HG03039 (cell line): ENCODE measurements at regions not wholly inside any gene's neighbourhood (a gene's known extent, or its start where the extent isn't known, plus 50 kb on each side); places are given as distances from the start of the nearest gene placed in this dataset.
"Not testable (repeated sequence)": the region's sequence is repeated elsewhere in the genome, so short reads cannot be mapped to it uniquely, and the experiment has no call there.

Experiments used
- ATAC-seq: cut with Tn5 transposase; IDR thresholded peaks from one replicate; pipeline ENCODE4 v1.9.1; 2021; ENCODE audit warnings: mild to moderate bottlenecking, moderate library complexity; ENCODE audit not compliant: unreplicated experiment

DNA sequence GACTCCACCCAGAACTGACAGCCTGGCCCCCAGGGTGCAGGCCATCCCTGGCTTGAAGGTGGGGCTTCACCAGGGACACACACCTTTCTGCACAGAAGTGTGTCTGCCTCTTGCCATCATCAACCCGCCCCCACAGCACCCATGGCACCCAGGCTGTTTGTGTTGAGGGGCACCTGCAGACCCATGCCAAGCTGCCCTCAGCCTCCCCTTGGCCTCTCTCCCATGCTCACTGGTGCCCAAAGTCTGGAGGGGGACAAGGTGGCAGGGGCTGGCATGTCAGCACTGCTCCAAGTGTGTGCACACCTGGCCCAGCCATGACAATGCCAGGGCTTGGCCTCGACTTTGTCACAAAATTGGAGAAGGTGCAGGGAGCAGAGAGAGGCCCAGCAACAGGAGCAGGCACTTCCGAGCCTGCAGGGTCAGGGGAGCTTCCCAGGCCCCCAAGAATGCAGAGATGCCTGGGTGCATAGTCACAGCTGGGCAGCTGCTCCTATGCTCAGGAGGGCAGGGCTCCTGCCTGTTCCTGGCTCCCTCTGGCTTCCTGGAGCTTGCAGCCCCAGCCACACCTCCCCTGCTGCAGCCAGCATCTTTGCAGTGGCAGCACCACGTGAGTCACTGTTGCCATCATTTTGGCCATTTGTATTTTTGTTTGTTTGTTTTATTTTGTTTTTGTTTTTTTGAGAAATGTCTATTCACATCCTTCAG, 280.6 kb upstream of the UBE2E3 start:
- ATAC-seq, result no peak

GRCh38 chr2:180698668-180699067, 281.7 kb upstream of the UBE2E3 start:
- ATAC-seq, result no peak

- ATAC-seq, result no peak
Observed at GRCh38 chr2:180695586-180696401, 284.6 kb upstream of the UBE2E3 start.

DNA sequence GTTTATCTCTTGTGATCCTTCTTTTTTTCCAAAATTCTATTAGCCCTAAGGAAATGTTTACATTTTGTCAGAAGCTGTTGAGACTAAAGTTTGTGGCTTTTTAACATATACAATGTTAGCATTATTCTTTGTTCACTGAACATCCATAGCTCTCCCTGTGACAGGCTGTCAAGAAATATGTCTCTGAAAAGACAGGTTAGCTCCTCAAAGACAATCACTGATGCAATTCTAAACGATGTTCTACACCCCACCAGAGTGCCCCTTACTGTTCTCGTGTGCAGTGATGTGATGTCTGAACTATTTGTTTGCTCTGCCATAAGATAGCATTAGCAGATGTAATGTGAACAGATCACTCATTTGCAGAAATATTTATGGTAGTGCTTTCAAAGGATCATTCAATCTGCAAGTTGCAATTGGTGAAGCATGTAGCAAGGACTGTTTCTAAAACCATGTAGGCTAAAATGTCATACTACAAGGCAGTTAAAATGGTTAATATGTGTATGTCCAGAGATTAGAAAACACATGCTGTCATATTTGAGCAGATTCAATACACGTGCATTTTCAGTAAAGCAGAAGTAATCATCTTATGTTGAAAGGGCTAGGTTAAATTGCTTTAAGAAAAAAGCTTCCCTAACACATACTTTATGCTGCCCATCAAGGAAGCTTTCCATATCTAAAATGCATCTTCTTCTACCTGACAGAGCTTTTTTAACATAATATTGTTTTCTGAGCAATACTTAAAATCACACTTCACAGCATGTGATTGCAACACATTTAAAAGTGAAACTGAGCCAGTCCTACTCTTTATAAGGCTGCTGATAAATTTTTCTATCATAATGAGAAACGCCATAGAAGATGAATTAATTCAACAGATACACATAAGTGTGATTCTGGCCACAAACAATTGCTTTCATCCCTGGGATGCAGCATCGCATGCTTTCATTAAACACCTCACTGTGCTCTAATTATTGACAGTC, 285.7 kb upstream of the UBE2E3 start:
- ATAC-seq, result no peak

DNA sequence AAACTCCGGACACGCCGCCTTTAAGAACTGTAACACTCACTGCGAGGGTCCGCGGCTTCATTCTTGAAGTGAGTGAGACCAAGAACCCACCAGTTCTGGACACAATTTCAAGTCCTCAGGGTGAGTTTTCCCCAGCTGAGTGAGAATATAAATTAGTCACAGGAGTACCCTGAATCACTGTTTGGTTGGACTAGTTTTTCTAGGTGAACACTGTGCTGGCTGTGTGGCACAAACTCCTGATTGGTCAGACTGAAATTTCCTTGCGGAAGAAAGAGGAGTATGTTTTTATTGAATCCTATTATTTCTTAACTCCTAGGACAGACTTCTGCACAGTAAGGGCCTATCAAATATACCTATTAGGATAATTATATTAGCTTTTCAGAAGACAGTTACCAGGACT, 288.1 kb upstream of the UBE2E3 start:
- no peak for ATAC-seq

GRCh38 chr2:180691855-180692223, 288.6 kb upstream of the UBE2E3 start:
- not testable (repeated sequence) for ATAC-seq

DNA sequence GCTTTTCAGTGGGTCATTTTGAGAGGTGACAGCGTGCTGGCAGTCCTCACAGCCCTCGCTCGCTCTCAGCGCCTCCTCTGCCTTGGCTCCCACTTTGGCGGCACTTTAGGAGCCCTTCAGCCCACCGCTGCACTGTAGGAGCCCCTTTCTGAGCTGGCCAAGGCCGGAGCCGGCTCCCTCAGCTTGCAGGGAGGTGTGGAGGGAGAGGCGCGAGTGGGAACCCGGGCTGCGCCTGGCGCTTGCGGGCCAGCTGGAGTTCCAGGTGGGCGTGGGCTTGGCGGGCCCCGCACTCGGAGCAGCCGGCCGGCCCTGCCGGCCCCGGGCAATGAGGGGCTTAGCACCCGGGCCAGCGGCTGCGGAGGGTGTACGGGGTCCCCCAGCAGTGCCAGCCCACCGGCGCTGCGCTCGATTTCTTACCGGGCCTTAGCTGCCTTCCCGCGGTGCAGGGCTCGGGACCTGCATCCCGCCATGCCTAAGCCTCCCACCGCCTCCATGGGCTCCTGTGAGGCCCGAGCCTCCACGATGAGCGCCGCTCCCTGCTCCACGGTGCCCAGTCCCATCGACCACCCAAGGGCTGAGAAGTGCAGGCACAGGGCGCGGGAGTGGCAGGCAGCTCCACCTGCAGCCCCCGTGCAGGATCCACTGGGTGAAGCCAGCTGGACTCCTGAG, 289.1 kb upstream of the UBE2E3 start:
- not testable (repeated sequence) for ATAC-seq

- ATAC-seq, result no peak
Observed at GRCh38 chr2:180690611-180691010, 289.8 kb upstream of the UBE2E3 start.

DNA sequence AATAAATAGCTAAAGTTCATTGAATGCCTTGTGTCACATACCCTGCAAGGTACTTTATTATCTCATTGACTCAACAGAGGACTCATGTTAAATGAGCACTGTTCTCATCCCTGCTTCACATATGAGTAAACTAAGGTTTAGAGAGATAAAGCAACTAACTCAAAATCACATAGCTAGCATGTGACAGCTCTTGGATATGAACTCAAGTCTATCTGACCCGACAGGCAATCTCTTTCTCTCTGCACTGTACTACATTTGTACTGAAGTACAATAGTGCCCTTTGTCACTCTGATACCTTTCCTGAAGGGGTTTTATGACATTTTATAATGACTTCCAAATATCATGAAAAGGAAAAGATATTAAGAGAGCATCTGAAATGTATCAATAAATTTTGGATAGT, 297.5 kb upstream of the UBE2E3 start:
- no peak for ATAC-seq

- ATAC-seq, result no peak
Observed at GRCh38 chr2:180679693-180680092, 300.7 kb upstream of the UBE2E3 start.

DNA sequence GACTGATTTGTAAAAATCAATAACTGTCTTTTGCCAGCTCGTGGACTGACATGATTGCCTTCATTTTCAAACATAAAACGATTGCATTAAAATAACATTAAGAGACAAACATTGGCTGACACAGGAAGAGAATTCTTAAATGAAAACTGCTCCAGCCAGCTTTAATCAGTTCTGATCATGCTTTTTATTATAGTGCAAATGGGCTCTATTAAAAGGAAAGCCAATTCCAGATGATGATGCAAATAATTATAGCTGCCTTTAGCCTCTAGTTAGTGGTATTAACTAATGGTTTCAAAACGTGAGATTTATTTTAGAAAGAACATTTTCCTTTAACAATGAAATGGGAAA, 301.8 kb upstream of the UBE2E3 start:
- ATAC-seq, result no peak

DNA sequence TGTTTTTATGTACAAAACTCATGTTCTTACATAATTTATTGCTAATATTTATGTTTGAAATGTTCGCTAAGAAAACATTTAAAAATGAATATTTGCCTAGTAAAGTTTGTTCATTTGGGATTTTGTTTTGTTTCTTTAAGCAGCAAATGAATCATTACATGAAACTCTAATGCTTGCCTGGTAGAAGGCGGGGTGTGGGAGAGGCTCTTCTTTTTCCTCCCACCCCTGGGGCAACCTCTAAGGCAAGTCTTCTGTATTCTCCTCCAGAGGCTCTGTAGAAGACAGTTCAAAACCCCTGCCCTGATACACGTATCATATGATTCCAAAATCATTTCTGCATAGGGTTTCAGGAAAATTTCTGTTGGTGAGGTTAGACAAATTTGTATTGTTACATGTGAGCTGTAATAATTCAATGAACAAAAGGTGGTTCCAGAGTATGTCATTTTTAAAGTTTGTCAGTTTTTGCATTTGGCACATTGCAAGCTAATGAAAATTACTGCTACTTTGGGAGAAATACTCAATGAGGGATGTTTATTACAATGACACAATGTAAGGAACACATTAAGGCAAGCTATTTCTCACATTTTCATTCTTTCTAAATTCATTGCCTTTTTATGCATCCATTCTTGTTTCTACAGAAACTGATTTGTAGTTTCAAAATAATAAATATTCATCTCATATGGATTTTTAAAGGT, 302.3 kb upstream of the UBE2E3 start:
- no peak for ATAC-seq

- ATAC-seq, result no peak
Observed at GRCh38 chr2:180677200-180677599, 303.2 kb upstream of the UBE2E3 start.

DNA sequence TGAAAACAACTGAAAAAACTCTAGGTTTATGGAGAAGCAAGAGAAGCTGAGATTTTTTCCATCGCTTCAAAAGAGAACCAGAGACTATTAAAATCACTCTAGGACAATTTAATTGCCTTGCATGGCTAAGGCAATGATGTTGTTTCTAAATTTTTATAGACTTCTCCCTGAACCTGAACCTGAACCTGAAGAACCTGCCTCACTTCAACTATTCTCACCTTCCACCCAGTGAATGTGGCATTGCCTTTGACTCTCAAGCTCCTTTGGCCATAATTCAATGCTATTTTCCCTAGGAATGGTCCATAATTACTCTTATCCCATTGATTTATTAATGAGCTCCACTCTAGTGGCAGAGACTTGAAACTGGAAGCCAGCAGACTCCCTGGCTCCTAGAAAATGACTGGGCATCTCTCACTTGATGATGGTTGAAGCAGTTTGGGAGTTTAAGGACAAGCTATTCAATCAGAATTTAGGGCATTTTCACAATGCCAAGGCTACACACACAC, 303.8 kb upstream of the UBE2E3 start:
- no peak for ATAC-seq

- ATAC-seq, result no peak
Observed at GRCh38 chr2:180675170-180675569, 305.2 kb upstream of the UBE2E3 start.

- ATAC-seq, result no peak
Observed at GRCh38 chr2:180672377-180672776, 308.0 kb upstream of the UBE2E3 start.

- no peak for ATAC-seq
Observed at GRCh38 chr2:180670302-180671003, 310.0 kb upstream of the UBE2E3 start.

- no peak for ATAC-seq
Observed at GRCh38 chr2:180669016-180669415, 311.4 kb upstream of the UBE2E3 start.

DNA sequence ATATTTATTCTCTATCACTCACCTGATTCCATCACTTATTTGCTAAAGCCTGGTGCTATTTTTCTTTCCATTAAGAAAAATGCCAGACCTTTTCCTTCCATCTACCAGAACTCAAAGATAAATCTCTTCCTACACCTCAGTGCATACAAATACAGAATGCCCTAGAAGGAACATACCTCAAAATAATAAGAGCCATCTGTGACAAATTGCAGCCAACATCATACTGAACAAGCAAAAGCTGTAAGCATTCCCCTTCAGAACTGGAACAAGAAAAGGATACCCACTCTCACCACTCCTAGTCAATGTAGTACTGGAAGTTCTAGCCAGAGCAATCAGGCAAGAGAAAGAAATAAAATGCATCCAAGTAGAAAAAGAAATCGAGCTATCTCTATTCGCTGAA, 315.9 kb upstream of the UBE2E3 start:
- no peak for ATAC-seq
